HAP-1 (cell line): ENCODE measurements at regions not wholly inside any gene's neighbourhood (a gene's known extent, or its start where the extent isn't known, plus 50 kb on each side); places are given as distances from the start of the nearest gene placed in this dataset.
"Not testable (repeated sequence)": the region's sequence is repeated elsewhere in the genome, so short reads cannot be mapped to it uniquely, and the experiment has no call there.

ENCODE experiments used
- DNase-seq, 2 experiments: peaks; one replicate each; pipeline ENCODE4 v3.0.0-alpha.2; 2016 to 2020; ENCODE audit warnings: low spot score in 2 of 2
- H3K27me3 ChIP-seq: fragments of 250-450 bp; sonication (Bioruptor Pico); 2 replicates; pipeline ENCODE4 v1.5.1; 2020; ENCODE audit warnings: low read depth, mild to moderate bottlenecking, moderate library complexity
- H3K36me3 ChIP-seq: fragments of 250-450 bp; sonication (Bioruptor Pico); replicated peaks from 2 replicates; pipeline ENCODE4 v1.5.1; 2020; ENCODE audit warnings: mild to moderate bottlenecking
- H3K4me1 ChIP-seq: fragments of 250-450 bp; sonication (Bioruptor Pico); 2 replicates; pipeline ENCODE4 v1.5.1; 2020; ENCODE audit warnings: mild to moderate bottlenecking
- H3K4me3 ChIP-seq: fragments of 250-450 bp; sonication (Bioruptor Pico); 2 replicates; pipeline ENCODE4 v1.5.1; 2020; ENCODE audit warnings: mild to moderate bottlenecking, moderate library complexity
- H3K9me3 ChIP-seq: fragments of 250-450 bp; sonication (Bioruptor Pico); 2 replicates; pipeline ENCODE4 v1.5.1; 2020; ENCODE audit warnings: mild to moderate bottlenecking, moderate library complexity
- in situ Hi-C: fragments of 300-500 bp; cut with MboI; formaldehyde crosslinking; loops from 3 replicates; pipeline ENCODE4 v1.14.3; 2020; ENCODE audit warnings: low sequenced_read_pairs, inconsistent platforms, mixed read lengths

DNA sequence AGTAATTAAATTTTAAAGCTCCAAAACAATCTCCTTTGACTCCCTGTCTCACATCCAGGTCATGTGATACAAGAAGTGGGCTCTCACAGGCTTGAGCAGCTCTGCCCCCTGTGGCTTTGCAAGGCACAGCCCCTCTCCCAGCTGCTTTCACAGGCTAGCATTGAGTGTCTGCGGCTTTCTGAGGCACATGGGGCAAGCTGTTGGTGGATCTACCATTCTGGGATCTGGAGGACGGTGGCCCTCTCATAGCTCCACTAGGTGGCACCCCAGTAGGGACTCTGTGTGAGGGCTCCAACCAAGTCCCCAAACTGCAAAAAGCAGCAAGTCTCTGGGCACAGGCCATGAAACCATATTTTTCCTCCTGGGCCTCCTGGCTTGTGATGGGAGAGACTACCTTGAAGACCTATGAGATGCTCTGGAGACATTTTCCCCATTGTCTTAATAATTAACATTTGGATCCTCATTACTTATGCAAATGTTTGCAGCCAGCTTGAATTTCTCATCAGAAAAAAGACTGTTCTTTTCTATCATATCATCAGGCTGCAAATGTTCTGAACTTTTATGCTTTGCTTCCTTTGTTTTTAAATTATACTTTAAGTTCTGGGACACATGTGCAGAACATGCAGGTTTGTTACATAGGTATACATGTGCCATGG is 554.1 kb upstream of the OLFM3 start:
- Histone ChIP-seq H3K36me3 (no peaks in the 10 kb centered on the region), H3K4me1 (no peaks in the 10 kb centered on the region), H3K9me3 (no peaks in the 10 kb centered on the region), H3K4me3 (no peak overlapping the region), H3K27me3 (no peaks in the 10 kb centered on the region)
- DNase-seq = peak; percentile 28 to 68
- in situ Hi-C loops = loop anchor here (25.0 kb wide), 1 partner anchor 411 kb away; no protein-coding TSS in a partner anchor

GRCh38 chr1:102546251-102546650 is 549.5 kb upstream of the OLFM3 start:
- no peak for DNase-seq
- in situ Hi-C loops = no loop called here
- H3K9me3 ChIP-seq = no peaks in the 10 kb centered on the region
- H3K36me3 ChIP-seq = no peaks in the 10 kb centered on the region
- H3K27me3 ChIP-seq = no peaks in the 10 kb centered on the region
- no peak overlapping the region for H3K4me3 ChIP-seq
- no peaks in the 10 kb centered on the region for H3K4me1 ChIP-seq

DNA sequence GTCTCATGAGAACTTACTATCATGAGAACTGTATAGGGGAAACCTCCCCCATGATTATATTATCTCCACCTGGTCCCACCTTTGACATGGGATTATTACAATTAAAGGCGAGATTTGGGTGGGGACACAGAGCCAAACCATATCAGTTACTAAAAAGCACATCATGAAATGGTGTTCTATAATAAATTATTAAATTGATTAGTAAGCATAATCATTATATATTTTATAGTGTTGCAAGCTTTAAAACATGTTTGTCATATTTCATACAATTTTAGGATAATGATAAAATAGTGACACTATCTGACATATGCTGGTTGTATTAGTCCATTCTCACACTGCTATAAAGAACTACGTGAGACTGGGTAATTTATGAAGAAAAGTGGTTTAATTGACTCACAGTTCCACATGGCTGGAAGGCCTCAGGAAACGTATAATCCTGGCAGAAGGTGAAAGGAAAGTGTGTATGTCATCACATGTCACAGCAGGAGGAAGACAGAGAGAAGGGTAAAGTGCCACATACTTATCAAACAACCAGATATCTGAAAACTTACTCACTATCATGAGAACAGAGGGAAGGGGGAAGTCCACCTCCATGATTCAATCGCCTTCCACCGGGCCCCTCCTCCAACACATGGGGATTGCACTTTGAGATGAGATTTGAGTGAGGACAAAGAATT is 539.2 kb upstream of the OLFM3 start:
- Histone ChIP-seq H3K36me3 (no peaks in the 10 kb centered on the region), H3K4me3 (no peak overlapping the region), H3K9me3 (no peaks in the 10 kb centered on the region), H3K27me3 (no peaks in the 10 kb centered on the region), H3K4me1 (no peaks in the 10 kb centered on the region)
- in situ Hi-C loops = no loop called here
- DNase-seq = no peak

DNA sequence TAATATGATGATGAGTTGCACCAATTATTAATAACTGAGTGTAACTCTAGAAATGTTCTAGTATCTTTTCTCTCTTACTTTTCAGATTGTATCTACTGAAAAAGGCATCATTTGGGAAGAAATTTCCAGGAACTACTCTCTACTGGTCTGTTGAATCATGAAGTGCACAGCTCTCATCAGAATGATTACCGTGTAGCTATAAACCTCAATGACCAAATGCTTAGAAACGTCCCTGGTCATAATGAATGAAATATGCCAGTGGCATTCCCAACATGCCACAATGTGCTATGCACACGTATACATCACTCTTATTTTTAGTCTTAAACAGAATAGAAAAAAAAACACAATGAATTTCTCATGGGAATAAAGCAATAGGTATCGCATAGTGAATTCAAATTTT is 534.3 kb upstream of the OLFM3 start:
- Histone ChIP-seq H3K4me3 (no peak overlapping the region), H3K4me1 (peaks cover 5% of the 10 kb centered on the region)
- in situ Hi-C loops = no loop called here

GRCh38 chr1:102529446-102529845 is 532.7 kb upstream of the OLFM3 start:
- H3K27me3 ChIP-seq = no peaks in the 10 kb centered on the region
- no peaks in the 10 kb centered on the region for H3K36me3 ChIP-seq
- H3K4me3 ChIP-seq = no peak overlapping the region
- no peaks in the 10 kb centered on the region for H3K9me3 ChIP-seq
- H3K4me1 ChIP-seq = peaks cover 5% of the 10 kb centered on the region
- no peak for DNase-seq
- in situ Hi-C loops = no loop called here

More for the DNA sequence above, 534.3 kb upstream of the OLFM3 start:
- no peaks in the 10 kb centered on the region for H3K27me3 ChIP-seq
- no peaks in the 10 kb centered on the region for H3K9me3 ChIP-seq
- no peaks in the 10 kb centered on the region for H3K36me3 ChIP-seq
- no peak for DNase-seq

DNA sequence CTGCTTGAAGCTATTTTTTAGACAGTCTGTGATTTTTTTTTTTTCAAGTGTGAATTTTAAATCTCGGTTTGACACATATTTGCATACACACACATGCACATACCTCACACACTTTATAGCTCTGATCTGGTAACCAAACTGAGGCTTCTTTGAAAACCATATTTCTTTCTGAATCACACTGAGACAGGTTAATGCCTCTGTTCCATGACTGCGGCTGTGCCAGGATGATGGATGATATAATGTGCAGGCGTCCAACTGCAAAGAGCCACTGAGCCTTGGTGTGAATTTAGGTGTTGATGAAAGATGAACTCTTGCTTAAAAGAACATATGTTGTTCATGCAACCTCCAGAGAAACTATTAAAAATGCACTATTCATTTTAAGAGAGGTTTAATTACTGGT is 504.0 kb upstream of the OLFM3 start:
- no peaks in the 10 kb centered on the region for H3K36me3 ChIP-seq
- in situ Hi-C loops = no loop called here
- no peaks in the 10 kb centered on the region for H3K4me1 ChIP-seq

GRCh38 chr1:102498929-102499328 is 502.2 kb upstream of the OLFM3 start:
- no peaks in the 10 kb centered on the region for H3K36me3 ChIP-seq
- in situ Hi-C loops = no loop called here
- no peaks in the 10 kb centered on the region for H3K4me1 ChIP-seq
- DNase-seq = no peak
- H3K4me3 ChIP-seq = no peak overlapping the region
- no peaks in the 10 kb centered on the region for H3K9me3 ChIP-seq
- H3K27me3 ChIP-seq = no peaks in the 10 kb centered on the region

More for the DNA sequence above, 504.0 kb upstream of the OLFM3 start:
- H3K4me3 ChIP-seq = no peak overlapping the region
- no peaks in the 10 kb centered on the region for H3K27me3 ChIP-seq
- DNase-seq = no peak
- no peaks in the 10 kb centered on the region for H3K9me3 ChIP-seq

- H3K27me3 ChIP-seq, H3K4me1 ChIP-seq, in situ Hi-C loops, H3K9me3 ChIP-seq, H3K36me3 ChIP-seq, H3K4me3 ChIP-seq: not testable (repeated sequence)
- DNase-seq = peak in 1 of 2 experiments; percentile 45
These were observed 501.1 kb upstream of the OLFM3 start for GRCh38 chr1:102497810-102498209.

- H3K27me3 ChIP-seq = no peaks in the 10 kb centered on the region
- H3K4me1 ChIP-seq = no peaks in the 10 kb centered on the region
- in situ Hi-C loops = no loop called here
- no peak for DNase-seq
- no peaks in the 10 kb centered on the region for H3K9me3 ChIP-seq
- no peak overlapping the region for H3K4me3 ChIP-seq
- H3K36me3 ChIP-seq = no peaks in the 10 kb centered on the region
These were observed 475.8 kb upstream of the OLFM3 start for GRCh38 chr1:102472520-102472919.

DNA sequence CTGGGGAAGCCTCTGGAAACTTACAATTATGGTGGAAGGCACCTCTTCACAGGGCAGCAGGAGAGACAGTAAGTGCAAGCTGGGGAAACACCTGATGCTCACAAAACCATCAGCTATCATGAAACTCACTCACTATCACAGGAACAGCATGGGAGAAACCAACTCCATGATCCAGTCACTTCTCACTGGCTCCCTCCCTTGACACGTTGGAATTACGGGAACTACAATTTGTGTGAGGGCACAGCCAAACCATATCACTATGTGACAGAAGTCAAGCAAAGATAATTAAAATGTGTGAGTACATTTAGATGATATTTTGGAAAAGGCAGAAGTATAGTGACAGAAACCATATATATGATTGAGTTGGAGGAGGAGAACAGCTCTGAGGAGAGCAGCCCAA is 474.0 kb upstream of the OLFM3 start:
- no peaks in the 10 kb centered on the region for H3K27me3 ChIP-seq
- in situ Hi-C loops = no loop called here
- H3K4me3 ChIP-seq = no peak overlapping the region
- DNase-seq = no peak
- H3K4me1 ChIP-seq = no peaks in the 10 kb centered on the region
- H3K36me3 ChIP-seq = no peaks in the 10 kb centered on the region
- no peaks in the 10 kb centered on the region for H3K9me3 ChIP-seq

- no peaks in the 10 kb centered on the region for H3K4me1 ChIP-seq
- no peak overlapping the region for H3K4me3 ChIP-seq
- no peaks in the 10 kb centered on the region; the same call in 1 of the 2 replicates for H3K9me3 ChIP-seq
- no peaks in the 10 kb centered on the region for H3K36me3 ChIP-seq
- DNase-seq = no peak
- no peaks in the 10 kb centered on the region for H3K27me3 ChIP-seq
- in situ Hi-C loops = no loop called here
These were observed 469.8 kb upstream of the OLFM3 start for GRCh38 chr1:102466487-102466886.

GRCh38 chr1:102463328-102463727 is 466.6 kb upstream of the OLFM3 start:
- Histone ChIP-seq H3K4me1 (no peaks in the 10 kb centered on the region), H3K4me3 (no peak overlapping the region), H3K36me3 (no peaks in the 10 kb centered on the region), H3K27me3 (no peaks in the 10 kb centered on the region), H3K9me3 (no peaks in the 10 kb centered on the region; the same call in 1 of the 2 replicates)
- DNase-seq = no peak
- in situ Hi-C loops = no loop called here

GRCh38 chr1:102442317-102442716 is 445.6 kb upstream of the OLFM3 start:
- in situ Hi-C loops, DNase-seq, H3K4me3 ChIP-seq, H3K9me3 ChIP-seq, H3K4me1 ChIP-seq, H3K27me3 ChIP-seq, H3K36me3 ChIP-seq: not testable (repeated sequence)

- in situ Hi-C loops = no loop called here
- Histone ChIP-seq H3K4me3 (no peak overlapping the region), H3K4me1 (no peaks in the 10 kb centered on the region; the same call in 1 of the 2 replicates), H3K27me3 (no peaks in the 10 kb centered on the region), H3K36me3 (no peaks in the 10 kb centered on the region), H3K9me3 (no peaks in the 10 kb centered on the region)
- DNase-seq = no peak
These were observed 438.8 kb upstream of the OLFM3 start for GRCh38 chr1:102435483-102435882.
